ENCODE measurements at regions not wholly inside any gene's neighbourhood (a gene's known extent, or its start where the extent isn't known, plus 50 kb on each side); places are given as distances from the start of the nearest gene placed in this dataset.
"Not testable (repeated sequence)": the region's sequence is repeated elsewhere in the genome, so short reads cannot be mapped to it uniquely, and the experiment has no call there.

GRCh38 chr2:39563572-39563971, 102.1 kb upstream of the TMEM178A start:
- no peak for DNase-seq (ENCODE audit: low read depth)
- H3K4me3 ChIP-seq (ENCODE audit: low read depth, low read length), result no peak overlapping the region

GRCh38 chr2:39567507-39567906, 98.2 kb upstream of the TMEM178A start:
- H3K4me3 ChIP-seq (ENCODE audit: low read depth, low read length), result no peak overlapping the region
- DNase-seq (ENCODE audit: low read depth), result peak; percentile 58

- DNase-seq (ENCODE audit: low read depth), result no peak
- no peak overlapping the region for H3K4me3 ChIP-seq (ENCODE audit: low read depth, low read length)
Observed at GRCh38 chr2:39568116-39568515, 97.6 kb upstream of the TMEM178A start.

GRCh38 chr2:39568561-39569006, 97.1 kb upstream of the TMEM178A start:
- peak; percentile 60 for DNase-seq (ENCODE audit: low read depth)
- no peak overlapping the region for H3K4me3 ChIP-seq (ENCODE audit: low read depth, low read length)

GRCh38 chr2:39570130-39570555, 95.6 kb upstream of the TMEM178A start:
- H3K4me3 ChIP-seq (ENCODE audit: low read depth, low read length), result no peak overlapping the region
- DNase-seq (ENCODE audit: low read depth), result no peak

- no peak for DNase-seq (ENCODE audit: low read depth)
- H3K4me3 ChIP-seq (ENCODE audit: low read depth, low read length), result no peak overlapping the region
Observed at GRCh38 chr2:39570614-39571013, 95.1 kb upstream of the TMEM178A start.

GRCh38 chr2:39571111-39571731, 94.5 kb upstream of the TMEM178A start:
- peak; percentile 55 for DNase-seq (ENCODE audit: low read depth)
- H3K4me3 ChIP-seq (ENCODE audit: low read depth, low read length), result no peak overlapping the region

- DNase-seq (ENCODE audit: low read depth), result no peak
Observed at GRCh38 chr2:39573276-39573675, 92.4 kb upstream of the TMEM178A start.

GRCh38 chr2:39581866-39582265, 83.9 kb upstream of the TMEM178A start:
- no peak overlapping the region for H3K4me3 ChIP-seq (ENCODE audit: low read depth, low read length)
- no peak for DNase-seq (ENCODE audit: low read depth)

More at GRCh38 chr2:39573276-39573675, 92.4 kb upstream of the TMEM178A start:
- H3K4me3 ChIP-seq (ENCODE audit: low read depth, low read length), result no peak overlapping the region

- DNase-seq (ENCODE audit: low read depth), result no peak
- no peak overlapping the region for H3K4me3 ChIP-seq (ENCODE audit: low read depth, low read length)
Observed at GRCh38 chr2:39583213-39583612, 82.5 kb upstream of the TMEM178A start.

GRCh38 chr2:39583781-39584180, 81.9 kb upstream of the TMEM178A start:
- no peak overlapping the region for H3K4me3 ChIP-seq (ENCODE audit: low read depth, low read length)
- DNase-seq (ENCODE audit: low read depth), result no peak

GRCh38 chr2:39584283-39584965, 81.3 kb upstream of the TMEM178A start:
- DNase-seq (ENCODE audit: low read depth), result peak; percentile 76
- no peak overlapping the region for H3K4me3 ChIP-seq (ENCODE audit: low read depth, low read length)

- H3K4me3 ChIP-seq (ENCODE audit: low read depth, low read length); DNase-seq (ENCODE audit: low read depth): not testable (repeated sequence)
Observed at GRCh38 chr2:39585531-39585930, 80.2 kb upstream of the TMEM178A start.

GRCh38 chr2:39587168-39587567, 78.5 kb upstream of the TMEM178A start:
- no peak overlapping the region for H3K4me3 ChIP-seq (ENCODE audit: low read depth, low read length)
- no peak for DNase-seq (ENCODE audit: low read depth)

GRCh38 chr2:39587641-39588040, 78.1 kb upstream of the TMEM178A start:
- no peak for DNase-seq (ENCODE audit: low read depth)
- H3K4me3 ChIP-seq (ENCODE audit: low read depth, low read length), result no peak overlapping the region

- peak; percentile 44 for DNase-seq (ENCODE audit: low read depth)
- H3K4me3 ChIP-seq (ENCODE audit: low read depth, low read length), result no peak overlapping the region
Observed at GRCh38 chr2:39593439-39594393, 72.0 kb upstream of the TMEM178A start.

- DNase-seq (ENCODE audit: low read depth), result no peak
- H3K4me3 ChIP-seq (ENCODE audit: low read depth, low read length), result no peak overlapping the region
Observed at GRCh38 chr2:39595116-39595515, 70.6 kb upstream of the TMEM178A start.

GRCh38 chr2:39597314-39597713, 68.4 kb upstream of the TMEM178A start:
- no peak overlapping the region for H3K4me3 ChIP-seq (ENCODE audit: low read depth, low read length)
- DNase-seq (ENCODE audit: low read depth), result no peak

GRCh38 chr2:39602616-39603015, 63.1 kb upstream of the TMEM178A start:
- DNase-seq (ENCODE audit: low read depth), result no peak
- H3K4me3 ChIP-seq (ENCODE audit: low read depth, low read length), result no peak overlapping the region

- no peak overlapping the region for H3K4me3 ChIP-seq (ENCODE audit: low read depth, low read length)
- DNase-seq (ENCODE audit: low read depth), result no peak
Observed at GRCh38 chr2:39603436-39603835, 62.3 kb upstream of the TMEM178A start.

All from skeletal muscle cell (primary cell).